H1 (cell line): ENCODE measurements at regions not wholly inside any gene's neighbourhood (a gene's known extent, or its start where the extent isn't known, plus 50 kb on each side); places are given as distances from the start of the nearest gene placed in this dataset.

ENCODE experiments used
- CHD1 ChIP-seq: IDR thresholded peaks from 2 replicates; pipeline ENCODE4 v1.6.1; 2012; ENCODE audit warnings: low read depth, low read length, improper control_type of control experiment
- CHD7 ChIP-seq: fragments of 300-600 bp; sonication (generic); IDR thresholded peaks from 2 replicates; pipeline ENCODE4 v1.7.1; 2012; ENCODE audit warnings: low read length, moderate library complexity, mild to moderate bottlenecking, inconsistent platforms; ENCODE audit not compliant: insufficient replicate concordance
- HDAC6 ChIP-seq: IDR thresholded peaks from one replicate; pipeline ENCODE4 v1.7.1; 2012; ENCODE audit warnings: low read depth, mild to moderate bottlenecking, inconsistent platforms, low read length, moderate library complexity
- TBP ChIP-seq: IDR thresholded peaks from 2 replicates; pipeline ENCODE4 v1.6.1; 2011; ENCODE audit warnings: low read depth, low read length, improper control_type of control experiment

GRCh38 chr5:105460721-105461120 is 1898.1 kb upstream of the NUDT12 start (continued):
- TF ChIP-seq CHD7 (no peak), HDAC6 (no peak), TBP (no peak), CHD1 (no peak)
